ENCODE measurements at regions not wholly inside any gene's neighbourhood (a gene's known extent, or its start where the extent isn't known, plus 50 kb on each side); places are given as distances from the start of the nearest gene placed in this dataset.

GRCh38 chr12:4843907-4844306, 65.8 kb upstream of the KCNA1 start:
- Histone ChIP-seq H3K27me3 (ENCODE audit: insufficient read depth, low read length) (no peaks in the 10 kb centered on the region), H2BK12ac (ENCODE audit: insufficient read length, low read depth, low read length) (no peak overlapping the region), H4K20me1 (ENCODE audit: control insufficient read depth, insufficient read depth, insufficient read length) (no peaks in the 10 kb centered on the region), H3K4me1 (ENCODE audit: insufficient read depth, low read length) (no peaks in the 10 kb centered on the region), H3K9me3 (ENCODE audit: control insufficient read depth, low read depth, low read length) (no peaks in the 10 kb centered on the region), H3K56ac (ENCODE audit: insufficient read length, low read depth, low read length) (no peak overlapping the region), H3K4ac (ENCODE audit: low read depth, low read length) (no peak overlapping the region), H3K18ac (ENCODE audit: insufficient read length, low read depth, low read length) (no peak overlapping the region), H3K27ac (ENCODE audit: insufficient read length, low read depth, low read length) (no peak overlapping the region), H2BK20ac (ENCODE audit: low read depth, low read length, poor library complexity, severe bottlenecking) (no peak overlapping the region), H4K8ac (replicated peaks; ENCODE audit: insufficient read length, low read depth, low read length) (no peak overlapping the region), H2AK5ac (ENCODE audit: insufficient read length, low read length) (no peak overlapping the region), H3K9ac (ENCODE audit: extremely low read depth, insufficient read length, low read length) (no peak overlapping the region), H2BK120ac (ENCODE audit: low read depth, low read length, poor library complexity, severe bottlenecking) (no peak overlapping the region), H3K14ac (ENCODE audit: insufficient read depth, low read length) (no peak overlapping the region), H3K79me1 (ENCODE audit: insufficient read depth, low read depth, low read length, poor library complexity, severe bottlenecking) (no peaks in the 10 kb centered on the region), H3T11ph (ENCODE audit: low read length) (no peak overlapping the region), H2BK15ac (ENCODE audit: low read depth, low read length) (no peak overlapping the region), H2AFZ (ENCODE audit: low read length) (no peak overlapping the region), H2BK5ac (ENCODE audit: insufficient read length, low read length) (no peak overlapping the region), H3K79me2 (ENCODE audit: insufficient read depth, low read length) (no peaks in the 10 kb centered on the region), H3K23ac (ENCODE audit: insufficient read length, low read depth, low read length) (no peak overlapping the region), H3K4me2 (ENCODE audit: insufficient read depth, insufficient read length, low read length) (no peak overlapping the region), H4K91ac (ENCODE audit: insufficient read length, low read depth, low read length) (no peak overlapping the region), H3K23me2 (ENCODE audit: insufficient read length, low read depth, low read length, poor library complexity, severe bottlenecking) (no peaks in the 10 kb centered on the region), H4K5ac (ENCODE audit: insufficient read length, low read depth, low read length) (no peak overlapping the region)
- Mint-ChIP-seq H3K4me1 (no peaks in the 10 kb centered on the region), H3K9me3 (no peaks in the 10 kb centered on the region; a peak in 1 of 5 replicates), H3K4me3 (no peak overlapping the region), H3K27ac (no peak overlapping the region), H3K36me3 (ENCODE audit: insufficient read depth in 1 of 3, low read depth in 3 of 3) (peaks cover 0 to 4% (median 4%) of the 10 kb centered on the region in 3 experiments; a peak in 3 of 7 replicates), H3K27me3 (ENCODE audit: low read depth) (peaks cover 5% of the 10 kb centered on the region)
- no peak for DNase-seq
- WGBS (ENCODE audit: extremely low coverage, insufficient read length, low lambda C conversion rate) = no CpG with 5 or more reads among the region's 4 CpGs
- no peak for TF ChIP-seq CTCF (conservative IDR thresholded peaks at IDR 0.05)
